Psoas muscle (tissue), 7 donors: ENCODE measurements at regions not wholly inside any gene's neighbourhood (a gene's known extent, or its start where the extent isn't known, plus 50 kb on each side); places are given as distances from the start of the nearest gene placed in this dataset.

Source experiments
- ATAC-seq, 4 donors: fragments of 200-7000 bp; cut with Tn5 transposase; one replicate each; pipeline ENCODE4 v1.9.1; 2020; ENCODE audit warnings: moderate library complexity in 3 of 4, mild to moderate bottlenecking in 2 of 4
- DNase-seq, 2 donors: peaks; one replicate each; pipeline ENCODE4 v3.0.0-alpha.2; 2020
- H3K27ac ChIP-seq: fragments of 200-600 bp; one replicate; pipeline ENCODE4 v1.8.0; 2022
- H3K27me3 ChIP-seq, 3 donors: fragments of 200-600 bp in 1 of 3; one replicate each; pipeline versions ENCODE4 v1.6.1 to v1.8.0; 2013 to 2022; ENCODE audit warnings: low read length in 2 of 3, mild to moderate bottlenecking in 2 of 3, moderate library complexity in 1 of 3; ENCODE audit not compliant: insufficient read depth in 3 of 3
- H3K36me3 ChIP-seq, 2 donors: fragments of 200-600 bp in 1 of 2; one replicate each; pipeline versions ENCODE4 v1.6.1 to v1.8.0; 2013 to 2022; ENCODE audit warnings: low read depth in 1 of 2, mild to moderate bottlenecking in 1 of 2, moderate library complexity in 1 of 2; ENCODE audit not compliant: insufficient read depth in 1 of 2
- H3K4me1 ChIP-seq: fragments of 200-600 bp; one replicate; pipeline ENCODE4 v1.8.0; 2022
- H3K4me3 ChIP-seq: fragments of 200-600 bp; one replicate; pipeline ENCODE4 v1.8.0; 2022; ENCODE audit warnings: mild to moderate bottlenecking
- H3K9me3 ChIP-seq: fragments of 200-600 bp; one replicate; pipeline ENCODE4 v1.8.0; 2022
- CTCF ChIP-seq: fragments of 200-600 bp; IDR thresholded peaks from one replicate; pipeline ENCODE4 v1.8.0; 2022; ENCODE audit warnings: antibody characterized with exemption
- WGBS, 3 donors: extraction: QIAGEN DNeasy Blood & Tissue Kit; methylation state at CpG; one replicate each; pipeline versions ENCODE4 v1.1.6 to v1.1.7; 2013; 5-methylcytosine and 5-hydroxymethylcytosine counted together
- intact Hi-C, 2 donors: fragments of 100-400 bp; cut with DNase I; formaldehyde crosslinking; loops; one replicate each; pipeline versions ENCODE4 v1.11.0 to v1.14.2; 2022
- donor health status: healthy with polysubstance abuse.
- donor health status: DM: no; HTN: no; CAD: no; lungs with moderate emphysema.
- donor health status: Bipolar disorder and iron deficiency.
- donor health status: healthy.
- donor health status: DM: yes; HTN: yes; CAD: no.
- donor health status: DM: no; HTN: no; CAD: no.
- donor health status: DM: yes; HTN: yes; CAD: no.

- H3K4me1 ChIP-seq: no peaks in the 10 kb centered on the region
- intact Hi-C loops: no loop called here
- 84 to 85% (median 85%) methylated on average over 2 of the region's 2 CpGs for WGBS, 3 donors
- H3K27me3 ChIP-seq: no peaks in the 10 kb centered on the region
- H3K27ac ChIP-seq: no peak overlapping the region
- no peak overlapping the region for H3K4me3 ChIP-seq
- peaks cover 6% of the 10 kb centered on the region for H3K9me3 ChIP-seq
- ATAC-seq (no peak), DNase-seq (no peak)
- TF ChIP-seq CTCF: no peak
- H3K36me3 ChIP-seq: no peaks in the 10 kb centered on the region
Observed at GRCh38 chr6:74946961-74947360, 258.9 kb downstream of the COL12A1 start.

- DNase-seq (no peak), ATAC-seq (no peak)
- Histone ChIP-seq H3K27me3 (no peaks in the 10 kb centered on the region), H3K27ac (no peak overlapping the region), H3K9me3 (no peaks in the 10 kb centered on the region), H3K4me3 (no peak overlapping the region), H3K36me3 (no peaks in the 10 kb centered on the region), H3K4me1 (no peaks in the 10 kb centered on the region)
- TF ChIP-seq CTCF: no peak
- 51 to 70% (median 64%) methylated on average over 3 of the region's 3 CpGs for WGBS, 3 donors
- intact Hi-C loops: no loop called here
Observed at GRCh38 chr6:74942130-74942529, 263.7 kb downstream of the COL12A1 start.

DNA sequence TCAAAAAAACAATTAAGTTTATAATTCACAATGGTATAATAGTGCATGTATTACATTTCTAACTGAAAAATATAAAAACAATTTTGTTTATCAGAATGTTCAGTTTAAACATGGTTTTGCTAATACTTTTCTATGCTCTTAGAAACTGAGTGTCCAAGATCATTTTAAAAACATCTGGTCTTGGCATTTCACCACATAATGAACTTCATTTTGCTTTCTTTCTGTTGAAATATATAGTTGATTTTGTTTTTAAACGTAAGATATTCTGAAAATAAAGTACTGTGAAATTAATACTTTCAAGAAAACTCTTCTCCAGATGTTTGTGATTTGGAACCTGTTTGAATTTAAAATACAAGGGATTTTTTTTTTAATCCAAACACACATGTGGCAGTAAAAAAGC lies 264.4 kb downstream of the COL12A1 start:
- H3K4me1 ChIP-seq: no peaks in the 10 kb centered on the region
- no peaks in the 10 kb centered on the region for H3K9me3 ChIP-seq
- H3K27me3 ChIP-seq: no peaks in the 10 kb centered on the region
- H3K27ac ChIP-seq: no peak overlapping the region
- intact Hi-C loops: no loop called here
- 13 to 14% (median 14%) methylated on average over 1 of the region's 1 CpG for WGBS, 3 donors
- no peak overlapping the region for H3K4me3 ChIP-seq
- ATAC-seq (no peak), DNase-seq (no peak)
- no peak for TF ChIP-seq CTCF
- no peaks in the 10 kb centered on the region for H3K36me3 ChIP-seq

- H3K27ac ChIP-seq: no peak overlapping the region
- intact Hi-C loops: no loop called here
Observed at GRCh38 chr6:74939721-74940620, 265.9 kb downstream of the COL12A1 start.

More at GRCh38 chr6:74939721-74940620, 265.9 kb downstream of the COL12A1 start:
- H3K4me3 ChIP-seq: no peak overlapping the region
- WGBS, 3 donors: 68 to 74% (median 73%) methylated on average over 4 of the region's 4 CpGs
- no peaks in the 10 kb centered on the region for H3K36me3 ChIP-seq
- no peak for DNase-seq
- no peaks in the 10 kb centered on the region for H3K4me1 ChIP-seq
- H3K9me3 ChIP-seq: no peaks in the 10 kb centered on the region
- no peak for TF ChIP-seq CTCF
- no peak for ATAC-seq
- no peaks in the 10 kb centered on the region for H3K27me3 ChIP-seq
